ENCODE measurements at regions not wholly inside any gene's neighbourhood (a gene's known extent, or its start where the extent isn't known, plus 50 kb on each side); places are given as distances from the start of the nearest gene placed in this dataset.

DNA sequence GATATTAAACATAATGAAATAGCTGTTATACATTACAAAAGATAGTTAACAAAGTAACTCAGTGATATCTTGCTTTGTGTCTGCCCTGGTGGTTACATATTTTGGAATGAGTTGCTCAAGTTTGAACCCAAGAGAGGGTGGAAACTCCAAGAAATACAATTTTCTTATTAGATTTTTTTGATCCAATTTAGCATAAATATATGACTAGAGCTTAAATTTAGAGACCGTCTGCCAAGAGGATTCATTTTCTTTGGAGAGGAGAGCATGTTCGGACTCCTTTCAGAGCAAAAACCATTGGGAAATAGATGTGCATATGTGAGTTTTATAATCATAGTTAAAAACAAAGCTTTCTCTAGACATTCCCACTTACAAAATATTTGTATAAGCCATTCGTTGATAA is 353.4 kb downstream of the EPM2A start:
- TF ChIP-seq EHMT2 (IDR thresholded peaks at IDR 0.05; ENCODE audit: borderline replicate concordance, low read depth, low read length) (no peak), GTF2F1 (IDR thresholded peaks at IDR 0.05; ENCODE audit: low read length) (no peak), SP1 (IDR thresholded peaks at IDR 0.05) (no peak), SP1 (CRISPR knock-in tag; IDR thresholded peaks at IDR 0.05) (no peak), ZNF274 (CRISPR knock-in tag; IDR thresholded peaks at IDR 0.05) (no peak), ZNF12 (CRISPR knock-in tag; IDR thresholded peaks at IDR 0.05) (no peak)
- TF ChIP-seq, protein P1, sequence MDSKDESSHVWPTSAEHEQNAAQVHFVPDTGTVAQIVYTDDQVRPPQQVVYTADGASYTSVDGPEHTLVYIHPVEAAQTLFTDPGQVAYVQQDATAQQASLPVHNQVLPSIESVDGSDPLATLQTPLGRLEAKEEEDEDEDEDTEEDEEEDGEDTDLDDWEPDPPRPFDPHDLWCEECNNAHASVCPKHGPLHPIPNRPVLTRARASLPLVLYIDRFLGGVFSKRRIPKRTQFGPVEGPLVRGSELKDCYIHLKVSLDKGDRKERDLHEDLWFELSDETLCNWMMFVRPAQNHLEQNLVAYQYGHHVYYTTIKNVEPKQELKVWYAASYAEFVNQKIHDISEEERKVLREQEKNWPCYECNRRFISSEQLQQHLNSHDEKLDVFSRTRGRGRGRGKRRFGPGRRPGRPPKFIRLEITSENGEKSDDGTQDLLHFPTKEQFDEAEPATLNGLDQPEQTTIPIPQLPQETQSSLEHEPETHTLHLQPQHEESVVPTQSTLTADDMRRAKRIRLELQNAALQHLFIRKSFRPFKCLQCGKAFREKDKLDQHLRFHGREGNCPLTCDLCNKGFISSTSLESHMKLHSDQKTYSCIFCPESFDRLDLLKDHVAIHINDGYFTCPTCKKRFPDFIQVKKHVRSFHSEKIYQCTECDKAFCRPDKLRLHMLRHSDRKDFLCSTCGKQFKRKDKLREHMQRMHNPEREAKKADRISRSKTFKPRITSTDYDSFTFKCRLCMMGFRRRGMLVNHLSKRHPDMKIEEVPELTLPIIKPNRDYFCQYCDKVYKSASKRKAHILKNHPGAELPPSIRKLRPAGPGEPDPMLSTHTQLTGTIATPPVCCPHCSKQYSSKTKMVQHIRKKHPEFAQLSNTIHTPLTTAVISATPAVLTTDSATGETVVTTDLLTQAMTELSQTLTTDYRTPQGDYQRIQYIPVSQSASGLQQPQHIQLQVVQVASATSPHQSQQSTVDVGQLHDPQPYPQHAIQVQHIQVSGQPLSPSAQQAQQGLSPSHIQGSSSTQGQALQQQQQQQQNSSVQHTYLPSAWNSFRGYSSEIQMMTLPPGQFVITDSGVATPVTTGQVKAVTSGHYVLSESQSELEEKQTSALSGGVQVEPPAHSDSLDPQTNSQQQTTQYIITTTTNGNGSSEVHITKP (CRISPR knock-in tag; IDR thresholded peaks at IDR 0.05; ENCODE audit: low read depth): no peak
- TF ChIP-seq, protein P2, sequence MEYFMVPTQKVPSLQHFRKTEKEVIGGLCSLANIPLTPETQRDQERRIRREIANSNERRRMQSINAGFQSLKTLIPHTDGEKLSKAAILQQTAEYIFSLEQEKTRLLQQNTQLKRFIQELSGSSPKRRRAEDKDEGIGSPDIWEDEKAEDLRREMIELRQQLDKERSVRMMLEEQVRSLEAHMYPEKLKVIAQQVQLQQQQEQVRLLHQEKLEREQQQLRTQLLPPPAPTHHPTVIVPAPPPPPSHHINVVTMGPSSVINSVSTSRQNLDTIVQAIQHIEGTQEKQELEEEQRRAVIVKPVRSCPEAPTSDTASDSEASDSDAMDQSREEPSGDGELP (IDR thresholded peaks at IDR 0.05; ENCODE audit: borderline replicate concordance, low read depth): no peak
- TF ChIP-seq, protein P3, sequence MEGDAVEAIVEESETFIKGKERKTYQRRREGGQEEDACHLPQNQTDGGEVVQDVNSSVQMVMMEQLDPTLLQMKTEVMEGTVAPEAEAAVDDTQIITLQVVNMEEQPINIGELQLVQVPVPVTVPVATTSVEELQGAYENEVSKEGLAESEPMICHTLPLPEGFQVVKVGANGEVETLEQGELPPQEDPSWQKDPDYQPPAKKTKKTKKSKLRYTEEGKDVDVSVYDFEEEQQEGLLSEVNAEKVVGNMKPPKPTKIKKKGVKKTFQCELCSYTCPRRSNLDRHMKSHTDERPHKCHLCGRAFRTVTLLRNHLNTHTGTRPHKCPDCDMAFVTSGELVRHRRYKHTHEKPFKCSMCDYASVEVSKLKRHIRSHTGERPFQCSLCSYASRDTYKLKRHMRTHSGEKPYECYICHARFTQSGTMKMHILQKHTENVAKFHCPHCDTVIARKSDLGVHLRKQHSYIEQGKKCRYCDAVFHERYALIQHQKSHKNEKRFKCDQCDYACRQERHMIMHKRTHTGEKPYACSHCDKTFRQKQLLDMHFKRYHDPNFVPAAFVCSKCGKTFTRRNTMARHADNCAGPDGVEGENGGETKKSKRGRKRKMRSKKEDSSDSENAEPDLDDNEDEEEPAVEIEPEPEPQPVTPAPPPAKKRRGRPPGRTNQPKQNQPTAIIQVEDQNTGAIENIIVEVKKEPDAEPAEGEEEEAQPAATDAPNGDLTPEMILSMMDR (CRISPR knock-in tag; IDR thresholded peaks at IDR 0.05): no peak

All from HepG2 (cell line).